CD14-positive monocyte (primary cell): ENCODE measurements at regions not wholly inside any gene's neighbourhood (a gene's known extent, or its start where the extent isn't known, plus 50 kb on each side); places are given as distances from the start of the nearest gene placed in this dataset.

Experiments
- DNase-seq, 3 donors: peaks; one replicate each; pipeline ENCODE4 v3.0.0-alpha.2; 2011 to 2022
- H2AFZ ChIP-seq: 2 replicates; pipeline ENCODE4 v1.6.0; 2012; ENCODE audit warnings: mild to moderate bottlenecking, low read depth, low read length, inconsistent platforms; ENCODE audit not compliant: insufficient read depth, poor library complexity, severe bottlenecking
- H3K27ac ChIP-seq, 2 donors: 1 replicate in 1 of 2; 2 replicates in 1 of 2; pipeline ENCODE4 v1.5.1; 2012 to 2013; ENCODE audit warnings: low read length in 2 of 2, control low read depth in 1 of 2, inconsistent platforms in 1 of 2, low read depth in 1 of 2, mild to moderate bottlenecking in 1 of 2
- H3K27me3 ChIP-seq, 2 donors: one replicate each; pipeline versions ENCODE4 v1.6.0 to v1.6.1; 2011 to 2013; ENCODE audit warnings: low read length in 2 of 2; ENCODE audit not compliant: control insufficient read depth in 2 of 2, insufficient read depth in 2 of 2
- H3K36me3 ChIP-seq, 2 donors: replicated peaks in 1 of 2; 1 replicate in 1 of 2; 2 replicates in 1 of 2; pipeline versions ENCODE4 v1.5.1 to v1.6.1; 2012 to 2013; ENCODE audit warnings: low read length in 2 of 2, control low read depth in 1 of 2, inconsistent platforms in 1 of 2, mild to moderate bottlenecking in 1 of 2; ENCODE audit not compliant: insufficient read depth in 2 of 2, control insufficient read depth in 1 of 2
- H3K4me1 ChIP-seq, 2 donors: 1 replicate in 1 of 2; 2 replicates in 1 of 2; pipeline versions ENCODE4 v1.5.1 to v1.6.1; 2012 to 2013; ENCODE audit warnings: low read length in 2 of 2, control low read depth in 1 of 2, inconsistent platforms in 1 of 2, mild to moderate bottlenecking in 1 of 2, moderate library complexity in 1 of 2; ENCODE audit not compliant: insufficient read depth in 2 of 2, control insufficient read depth in 1 of 2
- H3K4me2 ChIP-seq: replicated peaks from 2 replicates; pipeline ENCODE3; 2012; ENCODE audit warnings: low read length, moderate library complexity, mild to moderate bottlenecking; ENCODE audit not compliant: poor library complexity, severe bottlenecking; ENCODE audit errors: extremely low read depth
- H3K4me3 ChIP-seq, 3 experiments: fragments of 200-600 bp in 1 of 3; sonication (generic) in 1 of 3; replicated peaks in 1 of 3; 1 replicate in 2 of 3; 2 replicates in 1 of 3; pipeline ENCODE4 v1.5.1; 2011 to 2013; ENCODE audit warnings: low read length in 3 of 3, mild to moderate bottlenecking in 3 of 3, control low read depth in 2 of 3, low read depth in 2 of 3, inconsistent platforms in 1 of 3, moderate library complexity in 1 of 3
- H3K79me2 ChIP-seq: 2 replicates; pipeline ENCODE4 v1.6.0; 2012; ENCODE audit warnings: mild to moderate bottlenecking, control low read depth, inconsistent platforms, low read length, moderate library complexity; ENCODE audit not compliant: insufficient read depth
- H3K9ac ChIP-seq: 2 replicates; pipeline ENCODE4 v1.6.0; 2017; ENCODE audit warnings: low read length, mild to moderate bottlenecking; ENCODE audit not compliant: insufficient read depth, poor library complexity, severe bottlenecking
- H3K9me3 ChIP-seq, 2 donors: replicated peaks in 1 of 2; 1 replicate in 1 of 2; 2 replicates in 1 of 2; pipeline versions ENCODE4 v1.5.1 to v1.6.1; 2012 to 2013; ENCODE audit warnings: low read length in 2 of 2, control low read depth in 1 of 2; ENCODE audit not compliant: control insufficient read depth in 1 of 2, insufficient read depth in 1 of 2
- H4K20me1 ChIP-seq: 2 replicates; pipeline ENCODE4 v1.6.0; 2012; ENCODE audit warnings: mild to moderate bottlenecking, low read length, control low read depth, moderate library complexity; ENCODE audit not compliant: insufficient read depth
- H3K27ac Mint-ChIP-seq, 7 donors: one replicate each; pipeline ENCODE4 v1.8.0; 2020; ENCODE audit warnings: mild to moderate bottlenecking in 7 of 7, mixed read lengths in 7 of 7, moderate library complexity in 6 of 7, inconsistent platforms in 2 of 7
- H3K27me3 Mint-ChIP-seq, 3 donors: one replicate each; pipeline ENCODE4 v1.8.0; 2021 to 2022; ENCODE audit warnings: low read depth in 3 of 3, mild to moderate bottlenecking in 3 of 3, mixed read lengths in 3 of 3, moderate library complexity in 3 of 3, inconsistent platforms in 1 of 3
- H3K36me3 Mint-ChIP-seq, 2 donors: one replicate each; pipeline ENCODE4 v1.8.0; 2020; ENCODE audit warnings: mixed read lengths in 2 of 2, inconsistent platforms in 1 of 2, mild to moderate bottlenecking in 1 of 2
- H3K4me1 Mint-ChIP-seq: one replicate; pipeline ENCODE4 v1.8.0; 2020; ENCODE audit warnings: mild to moderate bottlenecking, mixed read lengths
- H3K4me3 Mint-ChIP-seq, 2 donors: one replicate each; pipeline ENCODE4 v1.8.0; 2020; ENCODE audit warnings: mild to moderate bottlenecking in 2 of 2, mixed read lengths in 2 of 2, moderate library complexity in 1 of 2
- H3K9me3 Mint-ChIP-seq, 7 donors: one replicate each; pipeline ENCODE4 v1.8.0; 2020 to 2022; ENCODE audit warnings: mixed read lengths in 7 of 7, mild to moderate bottlenecking in 6 of 7, moderate library complexity in 6 of 7, inconsistent platforms in 2 of 7
- WGBS: methylation state at CpG from one replicate; pipeline ENCODE4 v1.1.5; 2013; ENCODE audit warnings: missing lambda C conversion rate; ENCODE audit not compliant: insufficient coverage; 5-methylcytosine and 5-hydroxymethylcytosine counted together
- intact Hi-C, 2 donors: fragments of 100-400 bp; cut with micrococcal nuclease; formaldehyde crosslinking; loops; one replicate each; pipeline versions ENCODE4 v1.15.0 to v1.15.1; 2023
- TF ChIP-seq, protein P1 (sequence below): fragments of 200-600 bp; IDR thresholded peaks from one replicate; pipeline ENCODE4 v1.8.0; 2022; ENCODE audit warnings: antibody characterized with exemption, mild to moderate bottlenecking

DNA sequence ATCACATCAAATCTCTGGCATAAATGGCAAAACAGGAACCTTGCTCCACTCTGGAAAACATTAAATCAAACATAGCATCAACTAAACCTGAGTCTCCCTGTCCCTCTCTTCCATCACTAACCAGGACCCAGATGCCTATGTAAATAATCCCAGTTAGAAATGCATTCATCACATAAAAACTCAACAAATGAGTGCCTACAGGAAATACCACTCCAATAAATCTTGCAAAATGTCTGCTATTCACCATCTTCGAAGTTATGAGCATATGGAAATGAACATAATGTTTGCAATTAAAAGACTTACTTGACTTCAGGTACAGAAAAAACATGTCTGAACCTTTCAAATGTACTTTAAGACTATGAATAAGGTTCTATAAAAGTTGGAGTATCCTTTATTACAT, 425.0 kb downstream of the CDH11 start:
- Mint-ChIP-seq H3K9me3 (peaks cover 0 to 6% (median 3%) of the 10 kb centered on the region in 7 donors), H3K27me3 (peaks cover 0 to 3% (median 0%) of the 10 kb centered on the region in 3 donors), H3K4me1 (no peaks in the 10 kb centered on the region), H3K4me3 (no peak overlapping the region), H3K27ac (no peak overlapping the region), H3K36me3 (no peaks in the 10 kb centered on the region)
- Histone ChIP-seq H3K4me1 (no peaks in the 10 kb centered on the region), H3K9me3 (peaks cover 15 to 21% of the 10 kb centered on the region in 2 donors), H3K36me3 (no peaks in the 10 kb centered on the region), H3K9ac (no peak overlapping the region), H3K4me2 (no peak overlapping the region), H2AFZ (no peak overlapping the region), H3K4me3 (no peak overlapping the region), H3K27me3 (no peaks in the 10 kb centered on the region), H3K79me2 (no peaks in the 10 kb centered on the region), H4K20me1 (no peaks in the 10 kb centered on the region), H3K27ac (no peak overlapping the region)
- no peak for DNase-seq
- no CpG with 5 or more reads among the region's 1 CpG for WGBS
- TF ChIP-seq, protein P1, sequence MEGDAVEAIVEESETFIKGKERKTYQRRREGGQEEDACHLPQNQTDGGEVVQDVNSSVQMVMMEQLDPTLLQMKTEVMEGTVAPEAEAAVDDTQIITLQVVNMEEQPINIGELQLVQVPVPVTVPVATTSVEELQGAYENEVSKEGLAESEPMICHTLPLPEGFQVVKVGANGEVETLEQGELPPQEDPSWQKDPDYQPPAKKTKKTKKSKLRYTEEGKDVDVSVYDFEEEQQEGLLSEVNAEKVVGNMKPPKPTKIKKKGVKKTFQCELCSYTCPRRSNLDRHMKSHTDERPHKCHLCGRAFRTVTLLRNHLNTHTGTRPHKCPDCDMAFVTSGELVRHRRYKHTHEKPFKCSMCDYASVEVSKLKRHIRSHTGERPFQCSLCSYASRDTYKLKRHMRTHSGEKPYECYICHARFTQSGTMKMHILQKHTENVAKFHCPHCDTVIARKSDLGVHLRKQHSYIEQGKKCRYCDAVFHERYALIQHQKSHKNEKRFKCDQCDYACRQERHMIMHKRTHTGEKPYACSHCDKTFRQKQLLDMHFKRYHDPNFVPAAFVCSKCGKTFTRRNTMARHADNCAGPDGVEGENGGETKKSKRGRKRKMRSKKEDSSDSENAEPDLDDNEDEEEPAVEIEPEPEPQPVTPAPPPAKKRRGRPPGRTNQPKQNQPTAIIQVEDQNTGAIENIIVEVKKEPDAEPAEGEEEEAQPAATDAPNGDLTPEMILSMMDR: no peak
- intact Hi-C loops: no loop called here

DNA sequence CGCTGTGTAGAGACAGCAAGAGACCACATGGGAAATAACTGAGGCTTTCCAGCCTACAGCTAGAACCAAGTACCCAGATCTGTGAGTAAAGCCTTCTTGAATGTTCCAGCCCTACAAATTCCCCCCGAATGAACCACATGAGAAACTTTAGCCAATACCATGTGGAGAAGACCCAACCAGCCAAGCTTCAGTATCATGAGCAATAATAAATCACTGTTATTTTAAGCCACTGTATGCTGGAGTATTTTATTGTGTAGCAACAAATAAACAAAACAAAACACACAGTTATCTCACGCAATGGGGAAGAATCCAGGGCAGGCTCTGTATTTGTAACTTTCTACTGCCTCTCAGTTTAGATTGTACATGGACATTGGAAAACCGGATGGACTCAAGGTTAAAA, 426.2 kb downstream of the CDH11 start:
- DNase-seq: no peak
- no peaks in the 10 kb centered on the region for H3K36me3 Mint-ChIP-seq
- Histone ChIP-seq H2AFZ (no peak overlapping the region), H4K20me1 (no peaks in the 10 kb centered on the region), H3K4me2 (no peak overlapping the region), H3K27ac (no peak overlapping the region), H3K27me3 (no peaks in the 10 kb centered on the region), H3K79me2 (no peaks in the 10 kb centered on the region), H3K9me3 (peaks cover 4 to 12% of the 10 kb centered on the region in 2 donors), H3K4me3 (no peak overlapping the region), H3K9ac (no peak overlapping the region), H3K4me1 (no peaks in the 10 kb centered on the region), H3K36me3 (no peaks in the 10 kb centered on the region)
- H3K27me3 Mint-ChIP-seq: peaks cover 0 to 3% (median 0%) of the 10 kb centered on the region in 3 donors
- WGBS: 100% methylated on average over 1 of the region's 4 CpGs
- TF ChIP-seq, protein P1: no peak
- H3K4me3 Mint-ChIP-seq: no peak overlapping the region
- H3K4me1 Mint-ChIP-seq: no peaks in the 10 kb centered on the region
- no peak overlapping the region for H3K27ac Mint-ChIP-seq
- intact Hi-C loops: no loop called here
- peaks cover 0 to 3% (median 0%) of the 10 kb centered on the region in 7 donors for H3K9me3 Mint-ChIP-seq
